Adrenal gland (tissue), 5 donors: ENCODE measurements at regions not wholly inside any gene's neighbourhood (a gene's known extent, or its start where the extent isn't known, plus 50 kb on each side); places are given as distances from the start of the nearest gene placed in this dataset.

Experiments
- CTCF ChIP-seq, 6 experiments: fragments of 450-650 bp in 4 of 6; fragments of 200-600 bp in 2 of 6; sonication (generic) in 1 of 6; IDR thresholded peaks; 1 replicate in 5 of 6; 2 replicates in 1 of 6; pipeline versions ENCODE4 v1.5.1 to v1.8.0; 2016 to 2021; ENCODE audit warnings: antibody characterized with exemption in 6 of 6, mild to moderate bottlenecking in 2 of 6, moderate library complexity in 1 of 6
- POLR2A ChIP-seq, 2 donors: fragments of 450-650 bp; IDR thresholded peaks; one replicate each; pipeline ENCODE4 v1.6.1; 2017; ENCODE audit warnings: antibody characterized with exemption in 2 of 2, mild to moderate bottlenecking in 2 of 2, moderate library complexity in 1 of 2
- donor health status: DM: no; HTN: no; CAD: no.

DNA sequence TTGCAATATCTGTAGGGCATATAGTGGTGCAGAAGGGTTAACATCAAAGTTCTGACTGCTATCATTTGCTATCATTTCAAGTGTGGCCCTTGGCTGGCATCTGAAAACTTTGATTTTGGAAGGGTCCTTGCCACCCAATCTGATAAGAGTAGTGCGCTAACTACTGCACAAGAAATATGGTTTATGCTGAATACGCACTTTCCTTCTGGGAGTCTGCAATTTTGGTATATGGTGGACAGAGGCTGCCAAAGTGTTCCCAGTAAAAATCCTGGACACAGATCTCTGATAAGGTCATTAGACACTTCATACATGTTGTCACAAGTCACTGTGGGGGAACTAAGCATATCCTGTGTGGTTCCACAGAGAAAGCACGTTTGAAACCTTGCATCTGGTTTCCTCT is 461.6 kb upstream of the CDH11 start:
- TF ChIP-seq CTCF (IDR thresholded peaks at IDR 0.05) (no peak), POLR2A (IDR thresholded peaks at IDR 0.05) (no peak)
